ENCODE measurements at regions not wholly inside any gene's neighbourhood (a gene's known extent, or its start where the extent isn't known, plus 50 kb on each side); places are given as distances from the start of the nearest gene placed in this dataset.

- TF ChIP-seq, protein P1, sequence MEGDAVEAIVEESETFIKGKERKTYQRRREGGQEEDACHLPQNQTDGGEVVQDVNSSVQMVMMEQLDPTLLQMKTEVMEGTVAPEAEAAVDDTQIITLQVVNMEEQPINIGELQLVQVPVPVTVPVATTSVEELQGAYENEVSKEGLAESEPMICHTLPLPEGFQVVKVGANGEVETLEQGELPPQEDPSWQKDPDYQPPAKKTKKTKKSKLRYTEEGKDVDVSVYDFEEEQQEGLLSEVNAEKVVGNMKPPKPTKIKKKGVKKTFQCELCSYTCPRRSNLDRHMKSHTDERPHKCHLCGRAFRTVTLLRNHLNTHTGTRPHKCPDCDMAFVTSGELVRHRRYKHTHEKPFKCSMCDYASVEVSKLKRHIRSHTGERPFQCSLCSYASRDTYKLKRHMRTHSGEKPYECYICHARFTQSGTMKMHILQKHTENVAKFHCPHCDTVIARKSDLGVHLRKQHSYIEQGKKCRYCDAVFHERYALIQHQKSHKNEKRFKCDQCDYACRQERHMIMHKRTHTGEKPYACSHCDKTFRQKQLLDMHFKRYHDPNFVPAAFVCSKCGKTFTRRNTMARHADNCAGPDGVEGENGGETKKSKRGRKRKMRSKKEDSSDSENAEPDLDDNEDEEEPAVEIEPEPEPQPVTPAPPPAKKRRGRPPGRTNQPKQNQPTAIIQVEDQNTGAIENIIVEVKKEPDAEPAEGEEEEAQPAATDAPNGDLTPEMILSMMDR (IDR thresholded peaks at IDR 0.05; ENCODE audit: borderline replicate concordance, control extremely low read depth, extremely low read depth, insufficient read depth, missing control alignments), result no peak
- in situ Hi-C loops (cut with MboI; ENCODE audit: low sequenced_read_pairs, unreplicated experiment), result no loop called here
- DNase-seq (ENCODE audit: low spot score), result no peak
Observed at GRCh38 chr15:31830591-31830990, 199.7 kb upstream of the CHRNA7 start.

DNA sequence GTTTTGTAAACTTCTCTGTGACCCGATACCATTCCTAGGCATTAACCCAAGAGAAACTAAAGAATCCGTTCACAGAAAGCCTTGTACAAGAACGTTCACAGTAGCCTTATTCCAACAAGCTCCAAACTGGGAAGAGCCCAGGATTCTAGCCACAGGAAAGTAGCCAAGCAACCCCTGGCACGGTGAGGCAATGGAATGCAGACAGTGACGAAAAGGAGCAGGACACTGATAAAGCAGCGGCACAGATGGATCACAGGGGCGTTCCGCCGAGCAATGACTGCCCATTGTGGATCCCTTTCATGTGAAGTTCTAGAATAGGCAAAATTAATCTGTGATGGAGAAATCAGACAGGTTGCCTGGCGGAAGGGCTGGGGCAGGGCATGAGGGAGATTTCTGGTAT is 198.7 kb upstream of the CHRNA7 start:
- no peak for DNase-seq (ENCODE audit: low spot score)
- in situ Hi-C loops (cut with MboI; ENCODE audit: low sequenced_read_pairs, unreplicated experiment), result no loop called here
- TF ChIP-seq, protein P1 (IDR thresholded peaks at IDR 0.05; ENCODE audit: borderline replicate concordance, control extremely low read depth, extremely low read depth, insufficient read depth, missing control alignments), result no peak

GRCh38 chr15:31834654-31835053 is 195.7 kb upstream of the CHRNA7 start:
- TF ChIP-seq, protein P1 (IDR thresholded peaks at IDR 0.05; ENCODE audit: borderline replicate concordance, control extremely low read depth, extremely low read depth, insufficient read depth, missing control alignments), result no peak
- in situ Hi-C loops (cut with MboI; ENCODE audit: low sequenced_read_pairs, unreplicated experiment), result no loop called here
- DNase-seq (ENCODE audit: low spot score), result no peak

GRCh38 chr15:31839388-31839787 is 190.9 kb upstream of the CHRNA7 start:
- no peak for DNase-seq (ENCODE audit: low spot score)
- in situ Hi-C loops (cut with MboI; ENCODE audit: low sequenced_read_pairs, unreplicated experiment), result no loop called here
- TF ChIP-seq, protein P1 (IDR thresholded peaks at IDR 0.05; ENCODE audit: borderline replicate concordance, control extremely low read depth, extremely low read depth, insufficient read depth, missing control alignments), result no peak

GRCh38 chr15:31840849-31841476 is 189.4 kb upstream of the CHRNA7 start:
- DNase-seq (ENCODE audit: low spot score), result no peak
- TF ChIP-seq, protein P1 (IDR thresholded peaks at IDR 0.05; ENCODE audit: borderline replicate concordance, control extremely low read depth, extremely low read depth, insufficient read depth, missing control alignments), result no peak

GRCh38 chr15:31842532-31843195 is 187.7 kb upstream of the CHRNA7 start:
- TF ChIP-seq, protein P1 (IDR thresholded peaks at IDR 0.05; ENCODE audit: borderline replicate concordance, control extremely low read depth, extremely low read depth, insufficient read depth, missing control alignments), result no peak
- DNase-seq (ENCODE audit: low spot score), result no peak
- in situ Hi-C loops (cut with MboI; ENCODE audit: low sequenced_read_pairs, unreplicated experiment), result no loop called here

More at GRCh38 chr15:31840849-31841476, 189.4 kb upstream of the CHRNA7 start:
- in situ Hi-C loops (cut with MboI; ENCODE audit: low sequenced_read_pairs, unreplicated experiment), result no loop called here

All from GM13976 (cell line).